ENCODE measurements at regions not wholly inside any gene's neighbourhood (a gene's known extent, or its start where the extent isn't known, plus 50 kb on each side); places are given as distances from the start of the nearest gene placed in this dataset.

- TF ChIP-seq CTCF (IDR thresholded peaks at IDR 0.05): no peak
- peaks cover 11% of the 10 kb centered on the region for H3K4me1 Mint-ChIP-seq (ENCODE audit: low read depth)
- H3K36me3 Mint-ChIP-seq (ENCODE audit: low read depth): no peaks in the 10 kb centered on the region
- DNase-seq (ENCODE audit: low spot score): no peak
- no peaks in the 10 kb centered on the region for H3K9me3 Mint-ChIP-seq (ENCODE audit: low read depth)
- H3K4me3 Mint-ChIP-seq (ENCODE audit: unreplicated experiment): no peak overlapping the region
- peaks cover 8% of the 10 kb centered on the region for H3K27me3 Mint-ChIP-seq (ENCODE audit: low read depth)
- H3K27ac Mint-ChIP-seq (ENCODE audit: unreplicated experiment): no peak overlapping the region
These were observed 166.7 kb downstream of the CDC5L start for GRCh38 chr6:44554194-44554593.

- Mint-ChIP-seq H3K4me1 (ENCODE audit: low read depth) (peaks cover 17% of the 10 kb centered on the region), H3K27me3 (ENCODE audit: low read depth) (peaks cover 8% of the 10 kb centered on the region), H3K4me3 (ENCODE audit: unreplicated experiment) (no peak overlapping the region), H3K36me3 (ENCODE audit: low read depth) (no peaks in the 10 kb centered on the region), H3K27ac (ENCODE audit: unreplicated experiment) (no peak overlapping the region), H3K9me3 (ENCODE audit: low read depth) (no peaks in the 10 kb centered on the region)
- no peak for TF ChIP-seq CTCF (IDR thresholded peaks at IDR 0.05)
- no peak for DNase-seq (ENCODE audit: low spot score)
These were observed 167.4 kb downstream of the CDC5L start for GRCh38 chr6:44554861-44555260.

- Mint-ChIP-seq H3K4me1 (ENCODE audit: low read depth) (peaks cover 18% of the 10 kb centered on the region), H3K9me3 (ENCODE audit: low read depth) (no peaks in the 10 kb centered on the region), H3K27ac (ENCODE audit: unreplicated experiment) (no peak overlapping the region), H3K36me3 (ENCODE audit: low read depth) (no peaks in the 10 kb centered on the region), H3K4me3 (ENCODE audit: unreplicated experiment) (no peak overlapping the region), H3K27me3 (ENCODE audit: low read depth) (peaks cover 8% of the 10 kb centered on the region)
- no peak for TF ChIP-seq CTCF (IDR thresholded peaks at IDR 0.05)
- no peak for DNase-seq (ENCODE audit: low spot score)
These were observed 168.5 kb downstream of the CDC5L start for GRCh38 chr6:44556046-44556445.

- no peak for TF ChIP-seq CTCF (IDR thresholded peaks at IDR 0.05)
- Mint-ChIP-seq H3K4me1 (ENCODE audit: low read depth) (peaks cover 23% of the 10 kb centered on the region), H3K4me3 (ENCODE audit: unreplicated experiment) (no peak overlapping the region), H3K27me3 (ENCODE audit: low read depth) (no peaks in the 10 kb centered on the region), H3K9me3 (ENCODE audit: low read depth) (no peaks in the 10 kb centered on the region), H3K36me3 (ENCODE audit: low read depth) (no peaks in the 10 kb centered on the region), H3K27ac (ENCODE audit: unreplicated experiment) (peak overlapping the region; percentile 24)
- no peak for DNase-seq (ENCODE audit: low spot score)
These were observed 170.7 kb downstream of the CDC5L start for GRCh38 chr6:44558024-44558831.

GRCh38 chr6:44558832-44559251 lies 171.3 kb downstream of the CDC5L start:
- H3K9me3 Mint-ChIP-seq (ENCODE audit: low read depth): no peaks in the 10 kb centered on the region
- no peaks in the 10 kb centered on the region for H3K27me3 Mint-ChIP-seq (ENCODE audit: low read depth)
- DNase-seq (ENCODE audit: low spot score): no peak
- H3K4me3 Mint-ChIP-seq (ENCODE audit: unreplicated experiment): no peak overlapping the region
- no peaks in the 10 kb centered on the region for H3K36me3 Mint-ChIP-seq (ENCODE audit: low read depth)
- no peak for TF ChIP-seq CTCF (IDR thresholded peaks at IDR 0.05)
- H3K4me1 Mint-ChIP-seq (ENCODE audit: low read depth): peaks cover 23% of the 10 kb centered on the region
- H3K27ac Mint-ChIP-seq (ENCODE audit: unreplicated experiment): peak overlapping the region; percentile 67

Data from chondrocyte (in vitro differentiated cells).